ENCODE measurements at regions not wholly inside any gene's neighbourhood (a gene's known extent, or its start where the extent isn't known, plus 50 kb on each side); places are given as distances from the start of the nearest gene placed in this dataset.

DNA sequence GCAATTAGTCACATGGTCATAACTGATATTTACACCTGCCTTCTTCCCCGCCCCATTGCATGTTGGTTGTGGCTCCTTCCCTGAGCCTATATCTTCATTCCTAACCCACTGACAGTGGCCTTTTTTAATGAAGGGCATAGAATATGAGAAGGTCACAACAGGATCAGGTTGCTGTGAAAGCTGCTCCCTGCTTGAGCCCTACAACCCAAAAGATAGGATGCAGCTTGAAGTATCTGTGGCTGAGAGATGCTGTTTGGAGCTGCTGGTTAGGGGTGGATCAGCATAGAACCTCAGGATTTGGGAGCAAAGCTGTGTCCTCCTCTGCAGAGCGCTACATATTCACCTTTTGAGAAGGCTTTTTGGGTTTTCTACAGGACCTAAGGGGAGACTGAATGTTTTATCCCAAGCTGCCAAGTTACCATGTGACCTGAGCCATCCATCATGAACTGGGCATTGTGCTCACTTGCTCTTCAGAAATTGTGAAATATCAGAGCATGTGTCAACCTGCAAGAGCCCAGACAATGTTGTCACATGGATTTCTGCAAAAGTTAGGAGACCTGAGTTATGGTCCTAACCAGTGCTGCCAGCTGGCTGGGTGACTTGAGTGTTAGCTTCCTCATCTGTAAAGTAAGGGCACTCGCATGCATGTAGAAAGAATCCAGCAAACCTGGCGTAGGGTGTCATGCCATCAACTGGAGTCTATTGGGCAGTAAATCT is 49.8 kb upstream of the ARL8B start:
- TF ChIP-seq, protein P1, sequence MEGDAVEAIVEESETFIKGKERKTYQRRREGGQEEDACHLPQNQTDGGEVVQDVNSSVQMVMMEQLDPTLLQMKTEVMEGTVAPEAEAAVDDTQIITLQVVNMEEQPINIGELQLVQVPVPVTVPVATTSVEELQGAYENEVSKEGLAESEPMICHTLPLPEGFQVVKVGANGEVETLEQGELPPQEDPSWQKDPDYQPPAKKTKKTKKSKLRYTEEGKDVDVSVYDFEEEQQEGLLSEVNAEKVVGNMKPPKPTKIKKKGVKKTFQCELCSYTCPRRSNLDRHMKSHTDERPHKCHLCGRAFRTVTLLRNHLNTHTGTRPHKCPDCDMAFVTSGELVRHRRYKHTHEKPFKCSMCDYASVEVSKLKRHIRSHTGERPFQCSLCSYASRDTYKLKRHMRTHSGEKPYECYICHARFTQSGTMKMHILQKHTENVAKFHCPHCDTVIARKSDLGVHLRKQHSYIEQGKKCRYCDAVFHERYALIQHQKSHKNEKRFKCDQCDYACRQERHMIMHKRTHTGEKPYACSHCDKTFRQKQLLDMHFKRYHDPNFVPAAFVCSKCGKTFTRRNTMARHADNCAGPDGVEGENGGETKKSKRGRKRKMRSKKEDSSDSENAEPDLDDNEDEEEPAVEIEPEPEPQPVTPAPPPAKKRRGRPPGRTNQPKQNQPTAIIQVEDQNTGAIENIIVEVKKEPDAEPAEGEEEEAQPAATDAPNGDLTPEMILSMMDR (IDR thresholded peaks at IDR 0.05), result no peak
- no peak for TF ChIP-seq POLR2A (IDR thresholded peaks at IDR 0.05)

All from lower leg skin (tissue), 3 donors.